22Rv1 (cell line): ENCODE measurements at regions not wholly inside any gene's neighbourhood (a gene's known extent, or its start where the extent isn't known, plus 50 kb on each side); places are given as distances from the start of the nearest gene placed in this dataset.

Experiments used
- ZFX ChIP-seq: fragments of 450-650 bp; IDR thresholded peaks from 2 replicates; pipeline ENCODE4 v1.6.1; 2017; ENCODE audit warnings: antibody characterized with exemption, borderline replicate concordance
- TF ChIP-seq, protein P1 (sequence below): fragments of 450-650 bp; IDR thresholded peaks from 2 replicates; pipeline ENCODE4 v1.5.1; 2017; ENCODE audit warnings: mild to moderate bottlenecking

DNA sequence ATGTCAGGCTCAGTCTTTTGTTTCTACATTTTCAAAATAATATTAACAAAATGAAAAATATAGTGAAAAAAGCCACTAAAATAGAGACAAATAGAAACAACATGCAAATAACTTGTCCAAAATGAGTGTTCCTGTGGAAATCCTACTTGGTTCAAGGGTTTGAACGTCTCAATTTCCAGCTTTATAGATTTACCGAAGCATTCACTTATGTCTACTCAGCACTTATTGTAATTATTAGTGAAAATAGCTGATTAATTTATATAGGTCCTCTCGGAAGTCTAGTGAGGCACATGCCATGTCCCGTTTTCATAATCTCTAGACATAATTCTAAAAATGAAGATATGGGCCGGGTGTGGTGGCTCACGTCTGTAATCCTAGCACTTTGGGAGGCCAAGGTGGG lies 99.9 kb upstream of the NFIB start:
- TF ChIP-seq, protein P1, sequence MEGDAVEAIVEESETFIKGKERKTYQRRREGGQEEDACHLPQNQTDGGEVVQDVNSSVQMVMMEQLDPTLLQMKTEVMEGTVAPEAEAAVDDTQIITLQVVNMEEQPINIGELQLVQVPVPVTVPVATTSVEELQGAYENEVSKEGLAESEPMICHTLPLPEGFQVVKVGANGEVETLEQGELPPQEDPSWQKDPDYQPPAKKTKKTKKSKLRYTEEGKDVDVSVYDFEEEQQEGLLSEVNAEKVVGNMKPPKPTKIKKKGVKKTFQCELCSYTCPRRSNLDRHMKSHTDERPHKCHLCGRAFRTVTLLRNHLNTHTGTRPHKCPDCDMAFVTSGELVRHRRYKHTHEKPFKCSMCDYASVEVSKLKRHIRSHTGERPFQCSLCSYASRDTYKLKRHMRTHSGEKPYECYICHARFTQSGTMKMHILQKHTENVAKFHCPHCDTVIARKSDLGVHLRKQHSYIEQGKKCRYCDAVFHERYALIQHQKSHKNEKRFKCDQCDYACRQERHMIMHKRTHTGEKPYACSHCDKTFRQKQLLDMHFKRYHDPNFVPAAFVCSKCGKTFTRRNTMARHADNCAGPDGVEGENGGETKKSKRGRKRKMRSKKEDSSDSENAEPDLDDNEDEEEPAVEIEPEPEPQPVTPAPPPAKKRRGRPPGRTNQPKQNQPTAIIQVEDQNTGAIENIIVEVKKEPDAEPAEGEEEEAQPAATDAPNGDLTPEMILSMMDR = no peak
- TF ChIP-seq ZFX = no peak
